Tibial artery (tissue), 4 donors: ENCODE measurements at regions not wholly inside any gene's neighbourhood (a gene's known extent, or its start where the extent isn't known, plus 50 kb on each side); places are given as distances from the start of the nearest gene placed in this dataset.

Experiments used
- DNase-seq, 2 donors: peaks; one replicate each; pipeline ENCODE4 v3.0.0-alpha.2; 2019
- H3K27ac ChIP-seq, 2 donors: fragments of 200-600 bp; sonication (generic) in 1 of 2; 1 replicate in 1 of 2; 2 replicates in 1 of 2; pipeline ENCODE4 v1.5.1; 2018 to 2019; ENCODE audit warnings: mild to moderate bottlenecking in 1 of 2
- H3K27me3 ChIP-seq, 2 donors: fragments of 200-600 bp; sonication (generic) in 1 of 2; one replicate each; pipeline versions ENCODE4 v1.5.1 to v1.6.0; 2016 to 2019
- H3K36me3 ChIP-seq, 3 donors: fragments of 200-600 bp; sonication (generic) in 2 of 3; one replicate each; pipeline ENCODE4 v1.5.1; 2016 to 2019; ENCODE audit warnings: mild to moderate bottlenecking in 2 of 3
- H3K4me1 ChIP-seq, 4 donors: fragments of 200-600 bp; sonication (generic) in 2 of 4; 1 replicate in 3 of 4; 2 replicates in 1 of 4; pipeline ENCODE4 v1.5.1; 2016 to 2019
- H3K4me3 ChIP-seq, 2 donors: fragments of 200-600 bp; sonication (generic) in 1 of 2; 1 replicate in 1 of 2; 2 replicates in 1 of 2; pipeline ENCODE4 v1.5.1; 2018 to 2019; ENCODE audit warnings: mild to moderate bottlenecking in 2 of 2
- H3K9me3 ChIP-seq, 3 donors: fragments of 200-600 bp; sonication (generic) in 1 of 3; one replicate each; pipeline ENCODE4 v1.5.1; 2016 to 2019
- intact Hi-C: fragments of 100-400 bp; cut with DNase I; formaldehyde crosslinking; loops from one replicate; pipeline ENCODE4 v1.15.0; 2023; ENCODE audit warnings: low total_unique reads
- TF ChIP-seq, protein P1 (sequence below), 2 experiments: fragments of 200-600 bp in 1 of 2; fragments of 450-650 bp in 1 of 2; IDR thresholded peaks; one replicate each; pipeline ENCODE4 v1.5.1; 2017 to 2019; ENCODE audit warnings: antibody characterized with exemption in 2 of 2, mild to moderate bottlenecking in 1 of 2, moderate library complexity in 1 of 2

DNA sequence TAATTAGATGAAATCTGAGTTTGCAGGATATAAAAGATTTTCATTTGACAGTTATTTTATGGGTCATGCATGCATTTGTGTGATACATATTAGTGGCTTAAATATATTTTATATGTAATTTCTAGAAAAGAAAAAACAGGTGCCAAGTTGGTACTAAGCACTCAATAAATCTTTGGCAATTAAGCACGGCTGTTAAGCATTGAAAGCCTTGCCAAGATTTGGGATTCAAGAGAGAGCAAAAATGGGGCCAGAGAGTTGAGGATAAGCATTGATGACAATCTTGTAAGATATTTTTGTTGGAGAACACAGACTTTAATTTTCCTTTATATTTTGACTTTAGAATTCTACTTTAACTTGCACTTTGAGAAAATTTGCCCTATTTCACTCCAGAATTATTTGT is 249.8 kb upstream of the MAD2L1 start:
- Histone ChIP-seq H3K27me3 (no peaks in the 10 kb centered on the region), H3K4me1 (no peaks in the 10 kb centered on the region), H3K36me3 (no peaks in the 10 kb centered on the region), H3K27ac (no peak overlapping the region), H3K4me3 (no peak overlapping the region), H3K9me3 (no peaks in the 10 kb centered on the region)
- intact Hi-C loops, result no loop called here
- TF ChIP-seq, protein P1, sequence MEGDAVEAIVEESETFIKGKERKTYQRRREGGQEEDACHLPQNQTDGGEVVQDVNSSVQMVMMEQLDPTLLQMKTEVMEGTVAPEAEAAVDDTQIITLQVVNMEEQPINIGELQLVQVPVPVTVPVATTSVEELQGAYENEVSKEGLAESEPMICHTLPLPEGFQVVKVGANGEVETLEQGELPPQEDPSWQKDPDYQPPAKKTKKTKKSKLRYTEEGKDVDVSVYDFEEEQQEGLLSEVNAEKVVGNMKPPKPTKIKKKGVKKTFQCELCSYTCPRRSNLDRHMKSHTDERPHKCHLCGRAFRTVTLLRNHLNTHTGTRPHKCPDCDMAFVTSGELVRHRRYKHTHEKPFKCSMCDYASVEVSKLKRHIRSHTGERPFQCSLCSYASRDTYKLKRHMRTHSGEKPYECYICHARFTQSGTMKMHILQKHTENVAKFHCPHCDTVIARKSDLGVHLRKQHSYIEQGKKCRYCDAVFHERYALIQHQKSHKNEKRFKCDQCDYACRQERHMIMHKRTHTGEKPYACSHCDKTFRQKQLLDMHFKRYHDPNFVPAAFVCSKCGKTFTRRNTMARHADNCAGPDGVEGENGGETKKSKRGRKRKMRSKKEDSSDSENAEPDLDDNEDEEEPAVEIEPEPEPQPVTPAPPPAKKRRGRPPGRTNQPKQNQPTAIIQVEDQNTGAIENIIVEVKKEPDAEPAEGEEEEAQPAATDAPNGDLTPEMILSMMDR (IDR thresholded peaks at IDR 0.05), result no peak
- no peak for DNase-seq

DNA sequence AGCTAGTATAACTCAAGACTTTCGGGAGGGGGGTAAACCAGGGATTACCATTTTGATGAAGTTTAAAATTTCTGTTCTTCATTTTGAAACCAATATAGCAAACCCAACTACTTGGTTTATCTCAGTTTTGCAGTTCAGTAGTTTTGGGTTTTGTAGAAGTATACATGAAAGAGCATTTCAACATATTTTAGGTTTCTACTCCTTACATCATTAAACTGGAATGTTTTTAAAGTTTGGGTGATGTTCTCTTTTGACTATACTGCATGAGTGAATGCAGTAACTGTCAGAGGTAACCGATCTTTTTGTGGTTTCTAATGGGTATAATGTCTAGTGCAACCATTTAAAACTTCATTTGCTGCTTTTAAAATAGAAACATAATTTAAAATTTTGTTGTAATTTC is 248.3 kb upstream of the MAD2L1 start:
- Histone ChIP-seq H3K27me3 (no peaks in the 10 kb centered on the region), H3K27ac (no peak overlapping the region), H3K36me3 (no peaks in the 10 kb centered on the region), H3K9me3 (no peaks in the 10 kb centered on the region), H3K4me1 (no peaks in the 10 kb centered on the region), H3K4me3 (no peak overlapping the region)
- intact Hi-C loops, result no loop called here
- no peak for DNase-seq
- TF ChIP-seq, protein P1 (IDR thresholded peaks at IDR 0.05), result no peak

DNA sequence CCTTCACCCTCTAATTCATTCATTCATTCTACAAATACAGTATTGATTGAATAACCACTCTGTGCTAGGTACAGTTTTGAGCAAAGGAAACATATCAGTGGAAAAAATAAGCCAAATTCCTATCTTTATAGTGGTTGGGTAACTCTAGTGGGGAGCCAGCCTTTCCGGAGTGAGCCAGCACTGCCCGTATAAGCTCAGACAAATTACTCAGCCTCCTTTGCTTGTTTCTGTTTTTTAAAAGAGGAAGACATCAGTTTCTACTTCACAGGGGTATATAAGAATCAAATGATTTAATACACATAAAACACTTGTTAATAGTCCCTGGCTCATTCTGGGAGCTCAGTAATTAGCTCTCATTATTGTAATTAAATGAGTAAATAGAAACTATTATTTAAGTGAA is 238.2 kb upstream of the MAD2L1 start:
- TF ChIP-seq, protein P1 (IDR thresholded peaks at IDR 0.05), result no peak
- no peak for DNase-seq
- no peaks in the 10 kb centered on the region for H3K27me3 ChIP-seq
- H3K36me3 ChIP-seq, result no peaks in the 10 kb centered on the region
- intact Hi-C loops, result no loop called here
- H3K9me3 ChIP-seq, result no peaks in the 10 kb centered on the region
- no peak overlapping the region for H3K27ac ChIP-seq
- no peak overlapping the region for H3K4me3 ChIP-seq
- peaks cover 0 to 10% (median 0%) of the 10 kb centered on the region in 4 donors for H3K4me1 ChIP-seq

DNA sequence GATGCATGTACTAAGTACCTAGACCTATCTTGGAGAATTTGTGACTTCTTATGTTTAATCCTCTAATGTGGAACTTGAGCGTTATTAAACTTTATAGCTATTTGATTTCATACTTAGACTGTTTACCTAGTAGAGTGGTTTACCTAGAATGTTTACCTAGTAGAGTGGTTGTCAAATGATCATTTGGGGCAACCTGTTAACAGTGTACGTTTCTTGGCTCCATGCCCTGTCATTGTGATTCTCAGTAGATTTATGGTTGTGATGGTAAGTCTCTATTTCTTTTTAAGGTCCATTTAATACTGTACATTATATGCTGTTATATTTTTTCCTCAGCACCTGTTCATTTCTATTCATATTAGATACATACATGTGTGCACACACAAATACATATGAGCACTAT is 233.0 kb upstream of the MAD2L1 start:
- TF ChIP-seq, protein P1 (IDR thresholded peaks at IDR 0.05), result no peak
- intact Hi-C loops, result no loop called here

DNA sequence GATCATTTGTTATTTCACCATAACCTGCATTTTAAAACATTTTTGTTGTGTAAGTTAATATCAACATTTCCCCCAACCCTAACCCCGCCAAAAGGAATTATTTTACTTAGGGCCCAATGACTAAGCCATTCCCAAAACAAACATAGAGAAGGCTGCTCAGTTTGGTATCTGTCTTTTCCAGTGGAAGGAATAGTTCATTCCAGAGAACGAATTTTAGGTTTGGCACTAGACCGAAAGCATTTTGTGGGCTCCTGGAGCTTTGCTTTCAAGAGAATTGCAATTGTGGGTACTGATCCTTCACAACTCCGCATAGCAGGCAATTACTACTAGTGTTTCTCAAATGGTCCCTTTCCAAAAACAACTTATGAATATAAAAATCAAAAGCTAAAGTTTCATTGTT is 226.7 kb upstream of the MAD2L1 start:
- Histone ChIP-seq H3K27me3 (no peaks in the 10 kb centered on the region), H3K4me3 (no peak overlapping the region), H3K27ac (no peak overlapping the region), H3K9me3 (no peaks in the 10 kb centered on the region), H3K4me1 (peaks cover 0 to 12% (median 0%) of the 10 kb centered on the region in 4 donors), H3K36me3 (no peaks in the 10 kb centered on the region)
- DNase-seq, result no peak
- intact Hi-C loops, result no loop called here
- TF ChIP-seq, protein P1 (IDR thresholded peaks at IDR 0.05), result no peak

More for the DNA sequence above, 233.0 kb upstream of the MAD2L1 start:
- no peaks in the 10 kb centered on the region for H3K27me3 ChIP-seq
- peaks cover 0 to 5% (median 0%) of the 10 kb centered on the region in 4 donors for H3K4me1 ChIP-seq
- no peaks in the 10 kb centered on the region for H3K9me3 ChIP-seq
- H3K36me3 ChIP-seq, result no peaks in the 10 kb centered on the region
- DNase-seq, result no peak
- H3K27ac ChIP-seq, result no peak overlapping the region
- H3K4me3 ChIP-seq, result no peak overlapping the region

DNA sequence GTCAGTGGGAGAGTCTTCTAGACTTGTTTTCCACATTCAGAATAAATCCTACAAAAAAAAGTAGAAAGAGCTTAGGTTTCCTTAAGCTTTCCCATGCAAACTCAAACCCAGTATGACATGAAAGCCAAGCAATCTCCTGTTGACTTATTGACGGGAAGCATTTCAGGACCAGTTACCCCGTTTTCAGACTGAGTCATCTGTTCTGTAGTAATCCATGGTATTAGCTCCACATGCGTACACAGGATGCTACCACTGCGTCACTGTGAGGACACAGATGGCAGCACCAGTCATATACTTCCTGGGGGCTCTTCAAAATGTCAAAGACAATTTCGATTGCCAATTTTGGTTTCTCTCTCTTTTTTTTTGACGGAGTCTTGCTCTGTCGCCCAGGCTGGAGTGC is 224.9 kb upstream of the MAD2L1 start:
- Histone ChIP-seq H3K4me3 (no peak overlapping the region), H3K36me3 (no peaks in the 10 kb centered on the region), H3K27me3 (no peaks in the 10 kb centered on the region), H3K27ac (no peak overlapping the region), H3K9me3 (no peaks in the 10 kb centered on the region), H3K4me1 (peaks cover 0 to 12% (median 0%) of the 10 kb centered on the region in 4 donors)
- TF ChIP-seq, protein P1 (IDR thresholded peaks at IDR 0.05), result no peak
- DNase-seq, result no peak
- intact Hi-C loops, result no loop called here
